ENCODE measurements at regions not wholly inside any gene's neighbourhood (a gene's known extent, or its start where the extent isn't known, plus 50 kb on each side); places are given as distances from the start of the nearest gene placed in this dataset.
"Not testable (repeated sequence)": the region's sequence is repeated elsewhere in the genome, so short reads cannot be mapped to it uniquely, and the experiment has no call there.

- ATAC-seq (replicated peaks in 1 of 4); H3K4me1 Mint-ChIP-seq; H3K27ac Mint-ChIP-seq; H3K4me3 Mint-ChIP-seq; H3K36me3 Mint-ChIP-seq; H3K4me1 ChIP-seq (ENCODE audit: control insufficient read depth in 1 of 2, extremely low read depth in 1 of 2, insufficient read depth in 2 of 2, low read length in 2 of 2); H3K9me3 ChIP-seq; POLR2A ChIA-PET; DNase-seq; H3K27me3 Mint-ChIP-seq; H3K27ac ChIP-seq (ENCODE audit: low read length); H3K36me3 ChIP-seq (ENCODE audit: control insufficient read depth in 2 of 2, extremely low read depth in 1 of 2, insufficient read depth in 1 of 2, low read length in 1 of 2); H3K9me3 Mint-ChIP-seq; CTCF ChIA-PET; H3K27me3 ChIP-seq (replicated peaks in 1 of 2; ENCODE audit: control insufficient read depth in 2 of 2, extremely low read depth in 1 of 2, insufficient read depth in 2 of 2, low read length in 1 of 2); H3K4me3 ChIP-seq (ENCODE audit: control insufficient read depth in 1 of 2, extremely low read depth in 1 of 2, low read length in 1 of 2): not testable (repeated sequence)
- whole genome bisulfite sequencing (ENCODE audit: insufficient coverage): 86% methylated on average over 10 of the region's 19 CpGs
Observed at GRCh38 chr16:29258946-29259634, 147.4 kb downstream of the NPIPB11 start.

GRCh38 chr16:29257419-29258336, 148.8 kb downstream of the NPIPB11 start:
- not testable (repeated sequence) for ATAC-seq (replicated peaks in 1 of 4)

DNA sequence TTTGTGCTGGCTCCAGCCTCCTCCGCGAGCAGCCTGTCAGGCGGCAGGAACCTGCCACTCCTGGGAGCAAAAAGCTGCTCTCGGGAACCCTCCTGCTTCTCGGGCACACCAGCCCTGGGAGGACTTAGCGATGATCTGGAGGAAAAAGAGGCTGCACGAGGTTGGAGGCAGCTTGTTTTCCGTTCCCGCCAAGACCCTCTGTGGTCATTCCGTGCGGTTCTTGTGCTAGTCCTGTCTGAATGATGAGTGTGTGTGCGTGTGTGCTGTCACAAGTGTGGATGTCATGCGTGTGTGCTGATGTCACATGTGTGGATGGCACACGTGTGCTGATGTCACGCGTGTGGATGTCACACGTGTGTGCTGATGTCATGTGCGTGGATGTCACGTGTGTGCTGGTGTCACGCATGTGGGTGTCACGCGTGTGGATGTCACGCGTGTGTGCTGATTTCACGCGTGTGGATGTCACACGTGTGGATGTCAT, 150.0 kb downstream of the NPIPB11 start:
- no peaks in the 10 kb centered on the region for H3K36me3 ChIP-seq (ENCODE audit: control insufficient read depth in 2 of 2, extremely low read depth in 1 of 2, insufficient read depth in 1 of 2, low read length in 1 of 2)
- Mint-ChIP-seq H3K4me1 (peaks cover 6 to 15% (median 13%) of the 10 kb centered on the region in 3 donors), H3K36me3 (peaks cover 12% of the 10 kb centered on the region), H3K27me3 (no peaks in the 10 kb centered on the region), H3K27ac (no peak overlapping the region), H3K9me3 (no peaks in the 10 kb centered on the region), H3K4me3 (no peak overlapping the region)
- H3K4me3 ChIP-seq (ENCODE audit: control insufficient read depth in 1 of 2, extremely low read depth in 1 of 2, low read length in 1 of 2): no peak overlapping the region
- DNase-seq (no peak), ATAC-seq (replicated peaks in 1 of 4) (no peak)
- peaks cover 9 to 14% of the 10 kb centered on the region in 2 experiments for H3K4me1 ChIP-seq (ENCODE audit: control insufficient read depth in 1 of 2, extremely low read depth in 1 of 2, insufficient read depth in 2 of 2, low read length in 2 of 2)
- H3K27ac ChIP-seq (ENCODE audit: low read length): no peak overlapping the region
- POLR2A ChIA-PET: no interaction called here
- CTCF ChIA-PET: no interaction called here
- over 99% methylated on average over 21 of the region's 27 CpGs for WGBS (ENCODE audit: insufficient coverage)
- H3K27me3 ChIP-seq (replicated peaks in 1 of 2; ENCODE audit: control insufficient read depth in 2 of 2, extremely low read depth in 1 of 2, insufficient read depth in 2 of 2, low read length in 1 of 2): no peaks in the 10 kb centered on the region
- H3K9me3 ChIP-seq: no peaks in the 10 kb centered on the region

More at GRCh38 chr16:29257419-29258336, 148.8 kb downstream of the NPIPB11 start:
- POLR2A ChIA-PET; H3K9me3 Mint-ChIP-seq; H3K36me3 ChIP-seq (ENCODE audit: control insufficient read depth in 2 of 2, extremely low read depth in 1 of 2, insufficient read depth in 1 of 2, low read length in 1 of 2); DNase-seq; H3K4me3 ChIP-seq (ENCODE audit: control insufficient read depth in 1 of 2, extremely low read depth in 1 of 2, low read length in 1 of 2); H3K27me3 ChIP-seq (replicated peaks in 1 of 2; ENCODE audit: control insufficient read depth in 2 of 2, extremely low read depth in 1 of 2, insufficient read depth in 2 of 2, low read length in 1 of 2); H3K27ac ChIP-seq (ENCODE audit: low read length); H3K27me3 Mint-ChIP-seq; H3K9me3 ChIP-seq; CTCF ChIA-PET; H3K27ac Mint-ChIP-seq; H3K4me3 Mint-ChIP-seq; H3K36me3 Mint-ChIP-seq: not testable (repeated sequence)
- H3K4me1 ChIP-seq (ENCODE audit: control insufficient read depth in 1 of 2, extremely low read depth in 1 of 2, insufficient read depth in 2 of 2, low read length in 2 of 2): peaks cover 9 to 14% of the 10 kb centered on the region in 2 experiments
- H3K4me1 Mint-ChIP-seq: peaks cover 6 to 15% (median 13%) of the 10 kb centered on the region in 3 donors
- 92% methylated on average over 12 of the region's 18 CpGs for WGBS (ENCODE audit: insufficient coverage)

DNA sequence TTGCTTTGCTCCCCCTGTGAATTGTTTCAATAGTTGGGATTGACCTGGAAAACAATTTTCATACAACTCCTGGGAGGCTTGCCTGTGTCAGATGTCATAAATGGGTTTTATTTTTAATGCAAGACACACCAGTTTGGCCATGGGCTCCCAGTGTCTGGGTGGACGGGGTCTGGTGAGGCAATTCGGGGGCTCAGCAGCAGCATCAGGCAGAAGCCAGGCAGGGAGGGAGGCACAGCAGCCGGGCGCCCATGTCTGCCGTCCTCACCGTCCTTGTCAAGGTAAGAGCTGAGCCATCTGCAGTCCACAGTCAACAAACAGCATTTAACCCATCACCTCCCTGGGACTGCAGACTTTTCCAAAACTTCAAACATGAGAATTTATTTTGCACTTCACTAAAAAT, 150.6 kb downstream of the NPIPB11 start:
- H3K9me3 ChIP-seq; H3K36me3 ChIP-seq (ENCODE audit: control insufficient read depth in 2 of 2, extremely low read depth in 1 of 2, insufficient read depth in 1 of 2, low read length in 1 of 2); H3K27me3 ChIP-seq (replicated peaks in 1 of 2; ENCODE audit: control insufficient read depth in 2 of 2, extremely low read depth in 1 of 2, insufficient read depth in 2 of 2, low read length in 1 of 2); CTCF ChIA-PET; POLR2A ChIA-PET; DNase-seq; H3K27ac ChIP-seq (ENCODE audit: low read length); H3K4me3 Mint-ChIP-seq; H3K4me3 ChIP-seq (ENCODE audit: control insufficient read depth in 1 of 2, extremely low read depth in 1 of 2, low read length in 1 of 2); ATAC-seq (replicated peaks in 1 of 4); H3K27ac Mint-ChIP-seq; H3K27me3 Mint-ChIP-seq; H3K9me3 Mint-ChIP-seq: not testable (repeated sequence)
- 94% methylated on average over 2 of the region's 6 CpGs for WGBS (ENCODE audit: insufficient coverage)
- peaks cover 9 to 14% of the 10 kb centered on the region in 2 experiments for H3K4me1 ChIP-seq (ENCODE audit: control insufficient read depth in 1 of 2, extremely low read depth in 1 of 2, insufficient read depth in 2 of 2, low read length in 2 of 2)
- Mint-ChIP-seq H3K36me3 (peaks cover 17% of the 10 kb centered on the region), H3K4me1 (peaks cover 6 to 15% (median 13%) of the 10 kb centered on the region in 3 donors)

GRCh38 chr16:29255496-29255796, 151.1 kb downstream of the NPIPB11 start:
- H3K36me3 ChIP-seq (ENCODE audit: control insufficient read depth in 2 of 2, extremely low read depth in 1 of 2, insufficient read depth in 1 of 2, low read length in 1 of 2); H3K27ac Mint-ChIP-seq; H3K27me3 Mint-ChIP-seq; DNase-seq; ATAC-seq (replicated peaks in 1 of 4); POLR2A ChIA-PET; H3K9me3 Mint-ChIP-seq; H3K27ac ChIP-seq (ENCODE audit: low read length); CTCF ChIA-PET; H3K4me3 ChIP-seq (ENCODE audit: control insufficient read depth in 1 of 2, extremely low read depth in 1 of 2, low read length in 1 of 2); H3K9me3 ChIP-seq; H3K27me3 ChIP-seq (replicated peaks in 1 of 2; ENCODE audit: control insufficient read depth in 2 of 2, extremely low read depth in 1 of 2, insufficient read depth in 2 of 2, low read length in 1 of 2): not testable (repeated sequence)
- Mint-ChIP-seq H3K4me1 (peaks cover 6 to 15% (median 13%) of the 10 kb centered on the region in 3 donors), H3K4me3 (peak overlapping the region in 1 of 3 donors; percentile 23), H3K36me3 (peaks cover 19% of the 10 kb centered on the region)
- H3K4me1 ChIP-seq (ENCODE audit: control insufficient read depth in 1 of 2, extremely low read depth in 1 of 2, insufficient read depth in 2 of 2, low read length in 2 of 2): peaks cover 9 to 14% of the 10 kb centered on the region in 2 experiments
- WGBS (ENCODE audit: insufficient coverage): 100% methylated on average over 2 of the region's 13 CpGs

DNA sequence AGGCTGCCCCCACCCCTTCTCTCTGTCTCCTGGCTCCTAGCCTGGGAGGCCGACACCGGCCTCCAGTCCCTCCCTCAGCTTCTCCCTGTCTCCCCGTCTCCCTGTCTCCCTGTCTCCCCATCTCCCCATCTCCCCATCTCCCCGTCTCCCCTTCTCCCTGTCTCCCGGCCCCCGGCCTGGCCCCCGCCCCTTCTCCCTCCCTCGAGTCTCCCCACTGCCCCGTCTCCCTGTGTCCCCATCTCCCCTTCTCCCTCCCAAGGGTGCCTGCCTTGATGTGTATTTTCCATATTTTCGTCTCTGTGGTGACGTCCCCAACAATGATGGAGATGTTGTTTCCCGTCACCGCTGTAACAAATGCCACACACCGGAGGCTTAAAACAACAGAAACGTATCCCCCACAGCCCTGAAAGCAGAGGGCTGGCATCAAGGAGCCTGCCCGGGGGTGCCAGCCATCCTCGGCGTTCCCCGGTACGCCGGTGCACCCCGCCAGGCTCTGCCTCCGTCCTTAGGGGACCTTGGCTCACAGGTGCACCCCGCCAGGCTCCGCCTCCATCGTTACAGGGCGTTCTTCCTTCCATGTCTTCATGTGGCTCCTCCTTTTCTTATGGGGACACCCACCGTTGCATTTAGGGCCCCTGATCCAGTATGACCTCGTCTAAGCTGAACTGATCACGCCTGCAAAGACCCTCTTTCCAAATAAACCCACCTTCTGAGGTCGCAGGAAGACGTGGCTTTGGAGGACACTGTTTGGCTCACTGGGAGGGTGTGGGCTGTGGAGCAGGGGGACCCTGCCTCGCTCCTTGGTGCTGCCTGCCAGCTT, 151.6 kb downstream of the NPIPB11 start:
- no peak for ATAC-seq (replicated peaks in 1 of 4)
- ChIA-PET POLR2A (no interaction called here), CTCF (no interaction called here)
- Mint-ChIP-seq H3K4me3 (peak overlapping the region in 1 of 3 donors; percentile 43), H3K9me3 (no peaks in the 10 kb centered on the region), H3K27me3 (no peaks in the 10 kb centered on the region), H3K4me1 (peaks cover 6 to 15% (median 13%) of the 10 kb centered on the region in 3 donors), H3K36me3 (peaks cover 19% of the 10 kb centered on the region), H3K27ac (peak overlapping the region in 1 of 2 donors; percentile 55)
- H3K4me3 ChIP-seq (ENCODE audit: control insufficient read depth in 1 of 2, extremely low read depth in 1 of 2, low read length in 1 of 2): no peak overlapping the region
- DNase-seq: no peak
- H3K4me1 ChIP-seq (ENCODE audit: control insufficient read depth in 1 of 2, extremely low read depth in 1 of 2, insufficient read depth in 2 of 2, low read length in 2 of 2): peaks cover 9 to 14% of the 10 kb centered on the region in 2 experiments
- H3K27ac ChIP-seq (ENCODE audit: low read length): no peak overlapping the region
- WGBS (ENCODE audit: insufficient coverage): 93% methylated on average over 24 of the region's 33 CpGs
- no peaks in the 10 kb centered on the region for H3K27me3 ChIP-seq (replicated peaks in 1 of 2; ENCODE audit: control insufficient read depth in 2 of 2, extremely low read depth in 1 of 2, insufficient read depth in 2 of 2, low read length in 1 of 2)
- H3K36me3 ChIP-seq (ENCODE audit: control insufficient read depth in 2 of 2, extremely low read depth in 1 of 2, insufficient read depth in 1 of 2, low read length in 1 of 2): no peaks in the 10 kb centered on the region
- H3K9me3 ChIP-seq: no peaks in the 10 kb centered on the region

Data from T-cell (primary cell).